ENCODE measurements at regions not wholly inside any gene's neighbourhood (a gene's known extent, or its start where the extent isn't known, plus 50 kb on each side); places are given as distances from the start of the nearest gene placed in this dataset.

GRCh38 chr2:118591223-118591622 is 256.2 kb downstream of the EN1 start:
- no peaks in the 10 kb centered on the region for H3K9me3 ChIP-seq
- TF ChIP-seq ZNF302 (CRISPR knock-in tag; IDR thresholded peaks at IDR 0.05) (no peak), FOSL2 (IDR thresholded peaks at IDR 0.05) (no peak), FOSL2 (CRISPR knock-in tag; IDR thresholded peaks at IDR 0.05) (no peak), HOXA7 (CRISPR knock-in tag; IDR thresholded peaks at IDR 0.05) (no peak), HEYL (CRISPR knock-in tag; IDR thresholded peaks at IDR 0.05) (no peak), POLR2A (IDR thresholded peaks at IDR 0.05; ENCODE audit: low read length) (no peak), HOXB5 (CRISPR knock-in tag; IDR thresholded peaks at IDR 0.05) (no peak), FOSB (CRISPR knock-in tag; IDR thresholded peaks at IDR 0.05) (no peak), JUN (IDR thresholded peaks at IDR 0.05) (no peak), BHLHE40 (IDR thresholded peaks at IDR 0.05; ENCODE audit: low read depth, low read length) (no peak), CHD4 (IDR thresholded peaks at IDR 0.05; ENCODE audit: borderline replicate concordance) (no peak), ESRRA (IDR thresholded peaks at IDR 0.05; ENCODE audit: borderline replicate concordance, low read length) (no peak), RFX5 (IDR thresholded peaks at IDR 0.05) (no peak), NPAS2 (CRISPR knock-in tag; IDR thresholded peaks at IDR 0.05; ENCODE audit: borderline replicate concordance) (no peak), RARB (CRISPR knock-in tag; IDR thresholded peaks at IDR 0.05) (no peak)
- TF ChIP-seq, protein P1, sequence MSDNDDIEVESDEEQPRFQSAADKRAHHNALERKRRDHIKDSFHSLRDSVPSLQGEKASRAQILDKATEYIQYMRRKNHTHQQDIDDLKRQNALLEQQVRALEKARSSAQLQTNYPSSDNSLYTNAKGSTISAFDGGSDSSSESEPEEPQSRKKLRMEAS (IDR thresholded peaks at IDR 0.05), result no peak
- H3K27ac ChIP-seq, result no peak overlapping the region
- POLR2A ChIA-PET, result no interaction called here
- CTCF ChIA-PET, result no interaction called here
- WGBS (ENCODE audit: missing lambda C conversion rate), result 49% methylated on average over 7 of the region's 7 CpGs
- H3K4me1 ChIP-seq, result no peaks in the 10 kb centered on the region
- no peak for FAIRE-seq
- ATAC-seq, result no peak
- H3K4me2 ChIP-seq, result no peak overlapping the region
- no peak overlapping the region for H3K4me3 ChIP-seq
- no peak for DNase-seq (ENCODE audit: low read depth in 1 of 2, low spot score in 1 of 2)

- Histone ChIP-seq H3K4me2 (no peak overlapping the region), H3K9me3 (no peaks in the 10 kb centered on the region), H3K4me3 (no peak overlapping the region), H3K4me1 (no peaks in the 10 kb centered on the region), H3K27ac (no peak overlapping the region)
- ATAC-seq (no peak), FAIRE-seq (no peak), DNase-seq (ENCODE audit: low read depth in 1 of 2, low spot score in 1 of 2) (no peak)
- 28% methylated on average over 3 of the region's 3 CpGs for WGBS (ENCODE audit: missing lambda C conversion rate)
- ChIA-PET POLR2A (no interaction called here), CTCF (no interaction called here)
- TF ChIP-seq ZFP36 (IDR thresholded peaks at IDR 0.05; ENCODE audit: borderline replicate concordance, partially characterized antibody), result no peak
- no peak for TF ChIP-seq HEYL (CRISPR knock-in tag; IDR thresholded peaks at IDR 0.05)
- no peak for TF ChIP-seq HOXA7 (CRISPR knock-in tag; IDR thresholded peaks at IDR 0.05)
- TF ChIP-seq ATOH8 (CRISPR knock-in tag; IDR thresholded peaks at IDR 0.05; ENCODE audit: low read depth), result no peak
- no peak for TF ChIP-seq POLR2AphosphoS2 (conservative IDR thresholded peaks at IDR 0.05; ENCODE audit: low read length)
- TF ChIP-seq BHLHE40 (IDR thresholded peaks at IDR 0.05; ENCODE audit: low read depth, low read length), result no peak
Measured at GRCh38 chr2:118589721-118590120, 257.7 kb downstream of the EN1 start.

DNA sequence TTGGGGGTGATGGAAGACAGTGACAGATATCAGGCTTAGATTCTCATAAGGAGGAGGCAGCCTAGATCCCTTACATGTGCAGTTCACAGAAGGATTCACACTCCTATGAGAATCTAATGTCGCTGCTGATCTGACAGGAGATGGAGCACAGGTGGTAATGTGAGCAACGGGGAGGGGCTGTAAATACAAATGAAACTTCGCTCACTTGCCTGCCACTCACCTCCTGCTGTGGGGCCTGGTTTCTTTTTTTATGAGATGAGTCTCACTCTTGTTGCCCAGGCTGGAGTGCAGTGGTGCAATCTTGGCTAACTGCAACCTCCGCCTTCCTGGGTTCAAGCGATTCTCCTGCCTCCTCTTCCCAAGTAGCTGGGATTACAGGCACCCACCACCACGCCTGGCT is 258.6 kb downstream of the EN1 start:
- TF ChIP-seq BCL3 (IDR thresholded peaks at IDR 0.05) (no peak), BHLHE40 (IDR thresholded peaks at IDR 0.05; ENCODE audit: low read depth, low read length) (no peak), ATOH8 (CRISPR knock-in tag; IDR thresholded peaks at IDR 0.05; ENCODE audit: low read depth) (no peak), NPAS2 (CRISPR knock-in tag; IDR thresholded peaks at IDR 0.05; ENCODE audit: borderline replicate concordance) (no peak), GATA3 (IDR thresholded peaks at IDR 0.05; ENCODE audit: borderline replicate concordance) (no peak), EHF (CRISPR knock-in tag; IDR thresholded peaks at IDR 0.05) (no peak), CBX8 (IDR thresholded peaks at IDR 0.05) (no peak), TP53 (CRISPR knock-in tag; IDR thresholded peaks at IDR 0.05) (no peak), TFCP2L1 (CRISPR knock-in tag; IDR thresholded peaks at IDR 0.05) (no peak), HOXA7 (CRISPR knock-in tag; IDR thresholded peaks at IDR 0.05) (no peak), CBX2 (IDR thresholded peaks at IDR 0.05; ENCODE audit: borderline replicate concordance, low read depth) (no peak), HDAC2 (IDR thresholded peaks at IDR 0.05) (no peak), FOSB (CRISPR knock-in tag; IDR thresholded peaks at IDR 0.05) (no peak), FOSL2 (IDR thresholded peaks at IDR 0.05) (no peak), FOSL2 (CRISPR knock-in tag; IDR thresholded peaks at IDR 0.05) (no peak), SMC3 (IDR thresholded peaks at IDR 0.05) (no peak), ZC3H11A (IDR thresholded peaks at IDR 0.05) (no peak), CHD2 (IDR thresholded peaks at IDR 0.05; ENCODE audit: low read length, partially characterized antibody) (no peak)
- TF ChIP-seq, protein P2, sequence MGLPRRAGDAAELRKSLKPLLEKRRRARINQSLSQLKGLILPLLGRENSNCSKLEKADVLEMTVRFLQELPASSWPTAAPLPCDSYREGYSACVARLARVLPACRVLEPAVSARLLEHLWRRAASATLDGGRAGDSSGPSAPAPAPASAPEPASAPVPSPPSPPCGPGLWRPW (IDR thresholded peaks at IDR 0.05), result no peak
- TF ChIP-seq, protein P3, sequence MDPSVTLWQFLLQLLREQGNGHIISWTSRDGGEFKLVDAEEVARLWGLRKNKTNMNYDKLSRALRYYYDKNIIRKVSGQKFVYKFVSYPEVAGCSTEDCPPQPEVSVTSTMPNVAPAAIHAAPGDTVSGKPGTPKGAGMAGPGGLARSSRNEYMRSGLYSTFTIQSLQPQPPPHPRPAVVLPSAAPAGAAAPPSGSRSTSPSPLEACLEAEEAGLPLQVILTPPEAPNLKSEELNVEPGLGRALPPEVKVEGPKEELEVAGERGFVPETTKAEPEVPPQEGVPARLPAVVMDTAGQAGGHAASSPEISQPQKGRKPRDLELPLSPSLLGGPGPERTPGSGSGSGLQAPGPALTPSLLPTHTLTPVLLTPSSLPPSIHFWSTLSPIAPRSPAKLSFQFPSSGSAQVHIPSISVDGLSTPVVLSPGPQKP (IDR thresholded peaks at IDR 0.05; ENCODE audit: low read depth, low read length), result no peak
- no peaks in the 10 kb centered on the region for H3K9me3 ChIP-seq
- H3K4me3 ChIP-seq, result no peak overlapping the region
- no peak for DNase-seq (ENCODE audit: low read depth in 1 of 2, low spot score in 1 of 2)
- H3K4me2 ChIP-seq, result no peak overlapping the region
- 16% methylated on average over 6 of the region's 6 CpGs for WGBS (ENCODE audit: missing lambda C conversion rate)
- ChIA-PET POLR2A (no interaction called here), CTCF (interaction anchor here (0.6 to 0.9 kb wide), 3 partner anchors 51 to 63 kb away, joined by 3 read pairs; no protein-coding TSS in a partner anchor)
- ATAC-seq, result no peak
- FAIRE-seq, result no peak
- no peak overlapping the region for H3K27ac ChIP-seq
- H3K4me1 ChIP-seq, result no peaks in the 10 kb centered on the region
